SJSA1 (cell line): ENCODE measurements at regions not wholly inside any gene's neighbourhood (a gene's known extent, or its start where the extent isn't known, plus 50 kb on each side); places are given as distances from the start of the nearest gene placed in this dataset.

Experiments used
- DNase-seq, 2 experiments: peaks; one replicate each; pipeline ENCODE4 v3.0.0-alpha.2; 2015 to 2020; ENCODE audit warnings: low spot score in 2 of 2, low read depth in 1 of 2
- H3K27ac ChIP-seq: fragments of 250-450 bp; sonication (Bioruptor Pico); 2 replicates; pipeline ENCODE4 v1.5.1; 2020; ENCODE audit warnings: mild to moderate bottlenecking, moderate library complexity
- H3K27me3 ChIP-seq: fragments of 250-450 bp; sonication (Bioruptor Pico); replicated peaks from 2 replicates; pipeline ENCODE4 v1.5.1; 2020; ENCODE audit warnings: mild to moderate bottlenecking, moderate library complexity
- H3K36me3 ChIP-seq: fragments of 250-450 bp; sonication (Bioruptor Pico); 2 replicates; pipeline ENCODE4 v1.5.1; 2020; ENCODE audit warnings: mild to moderate bottlenecking
- H3K4me1 ChIP-seq: fragments of 250-450 bp; sonication (Bioruptor Pico); replicated peaks from 2 replicates; pipeline ENCODE4 v1.6.1; 2021; ENCODE audit warnings: mild to moderate bottlenecking
- H3K4me3 ChIP-seq: fragments of 250-450 bp; sonication (Bioruptor Pico); 2 replicates; pipeline ENCODE4 v1.5.1; 2020; ENCODE audit warnings: mild to moderate bottlenecking
- H3K9me3 ChIP-seq: fragments of 250-450 bp; sonication (Bioruptor Pico); replicated peaks from 2 replicates; pipeline ENCODE4 v1.5.1; 2020; ENCODE audit warnings: mild to moderate bottlenecking

GRCh38 chr2:217307023-217307422 lies 447.2 kb upstream of the TNP1 start:
- Histone ChIP-seq H3K36me3 (no peaks in the 10 kb centered on the region), H3K4me3 (no peak overlapping the region), H3K27ac (no peak overlapping the region), H3K4me1 (no peaks in the 10 kb centered on the region), H3K9me3 (no peaks in the 10 kb centered on the region), H3K27me3 (no peaks in the 10 kb centered on the region)
- no peak for DNase-seq

- Histone ChIP-seq H3K4me1 (no peaks in the 10 kb centered on the region), H3K36me3 (no peaks in the 10 kb centered on the region), H3K9me3 (no peaks in the 10 kb centered on the region), H3K4me3 (no peak overlapping the region), H3K27ac (no peak overlapping the region), H3K27me3 (no peaks in the 10 kb centered on the region)
- DNase-seq: no peak
Observed at GRCh38 chr2:217305882-217306281, 446.0 kb upstream of the TNP1 start.

GRCh38 chr2:217304582-217304981 lies 444.7 kb upstream of the TNP1 start:
- DNase-seq: no peak
- Histone ChIP-seq H3K4me3 (no peak overlapping the region), H3K9me3 (no peaks in the 10 kb centered on the region), H3K27ac (no peak overlapping the region), H3K27me3 (no peaks in the 10 kb centered on the region), H3K4me1 (no peaks in the 10 kb centered on the region), H3K36me3 (no peaks in the 10 kb centered on the region)

GRCh38 chr2:217302856-217303255 lies 443.0 kb upstream of the TNP1 start:
- no peak overlapping the region for H3K27ac ChIP-seq
- H3K4me3 ChIP-seq: no peak overlapping the region
- H3K36me3 ChIP-seq: no peaks in the 10 kb centered on the region
- no peaks in the 10 kb centered on the region for H3K27me3 ChIP-seq
- H3K9me3 ChIP-seq: no peaks in the 10 kb centered on the region
- H3K4me1 ChIP-seq: no peaks in the 10 kb centered on the region
- no peak for DNase-seq

- H3K4me3 ChIP-seq: no peak overlapping the region
- H3K27ac ChIP-seq: no peak overlapping the region
- DNase-seq: no peak
- no peaks in the 10 kb centered on the region for H3K4me1 ChIP-seq
- H3K36me3 ChIP-seq: peaks cover 3% of the 10 kb centered on the region; the same call in 1 of the 2 replicates
- H3K27me3 ChIP-seq: no peaks in the 10 kb centered on the region
- peaks cover 4% of the 10 kb centered on the region; the same call in 1 of the 2 replicates for H3K9me3 ChIP-seq
Observed at GRCh38 chr2:217301142-217301925, 441.5 kb upstream of the TNP1 start.

GRCh38 chr2:217299590-217299989 lies 439.7 kb upstream of the TNP1 start:
- no peak for DNase-seq
- H3K27ac ChIP-seq: no peak overlapping the region
- H3K9me3 ChIP-seq: peaks cover 7% of the 10 kb centered on the region; the same call in 1 of the 2 replicates
- no peaks in the 10 kb centered on the region for H3K27me3 ChIP-seq
- H3K36me3 ChIP-seq: peaks cover 5% of the 10 kb centered on the region; the same call in 1 of the 2 replicates
- peaks cover 2% of the 10 kb centered on the region; the same call in 1 of the 2 replicates for H3K4me1 ChIP-seq
- no peak overlapping the region for H3K4me3 ChIP-seq

GRCh38 chr2:217297096-217297495 lies 437.2 kb upstream of the TNP1 start:
- no peaks in the 10 kb centered on the region for H3K27me3 ChIP-seq
- H3K27ac ChIP-seq: no peak overlapping the region
- peaks cover 7% of the 10 kb centered on the region; the same call in 1 of the 2 replicates for H3K9me3 ChIP-seq
- H3K4me1 ChIP-seq: peaks cover 16% of the 10 kb centered on the region
- H3K4me3 ChIP-seq: no peak overlapping the region
- H3K36me3 ChIP-seq: peaks cover 5% of the 10 kb centered on the region; the same call in 1 of the 2 replicates
- DNase-seq: no peak

- Histone ChIP-seq H3K9me3 (peaks cover 7% of the 10 kb centered on the region; the same call in 1 of the 2 replicates), H3K27ac (no peak overlapping the region), H3K27me3 (no peaks in the 10 kb centered on the region), H3K4me3 (no peak overlapping the region), H3K4me1 (peaks cover 16% of the 10 kb centered on the region), H3K36me3 (peaks cover 5% of the 10 kb centered on the region; the same call in 1 of the 2 replicates)
- no peak for DNase-seq
Observed at GRCh38 chr2:217294818-217295217, 435.0 kb upstream of the TNP1 start.

- H3K27ac ChIP-seq: no peak overlapping the region
Observed at GRCh38 chr2:217294211-217294610, 434.3 kb upstream of the TNP1 start.

GRCh38 chr2:217293607-217294006 lies 433.7 kb upstream of the TNP1 start:
- Histone ChIP-seq H3K4me3 (no peak overlapping the region), H3K36me3 (peaks cover 5% of the 10 kb centered on the region; the same call in 1 of the 2 replicates), H3K4me1 (peaks cover 16% of the 10 kb centered on the region), H3K27me3 (no peaks in the 10 kb centered on the region), H3K27ac (no peak overlapping the region), H3K9me3 (peaks cover 7% of the 10 kb centered on the region; the same call in 1 of the 2 replicates)
- peak in 1 of 2 experiments; percentile 33 for DNase-seq

More at GRCh38 chr2:217294211-217294610, 434.3 kb upstream of the TNP1 start:
- no peak for DNase-seq
- Histone ChIP-seq H3K36me3 (peaks cover 5% of the 10 kb centered on the region; the same call in 1 of the 2 replicates), H3K4me3 (no peak overlapping the region), H3K4me1 (peaks cover 16% of the 10 kb centered on the region), H3K9me3 (peaks cover 7% of the 10 kb centered on the region; the same call in 1 of the 2 replicates), H3K27me3 (no peaks in the 10 kb centered on the region)

GRCh38 chr2:217293046-217293445 lies 433.2 kb upstream of the TNP1 start:
- peaks cover 5% of the 10 kb centered on the region; the same call in 1 of the 2 replicates for H3K36me3 ChIP-seq
- H3K27me3 ChIP-seq: no peaks in the 10 kb centered on the region
- no peak overlapping the region for H3K27ac ChIP-seq
- no peak for DNase-seq
- H3K9me3 ChIP-seq: peaks cover 7% of the 10 kb centered on the region; the same call in 1 of the 2 replicates
- H3K4me3 ChIP-seq: no peak overlapping the region
- peaks cover 16% of the 10 kb centered on the region for H3K4me1 ChIP-seq

GRCh38 chr2:217291259-217291658 lies 431.4 kb upstream of the TNP1 start:
- peaks cover 29% of the 10 kb centered on the region for H3K4me1 ChIP-seq
- H3K27ac ChIP-seq: no peak overlapping the region
- no peaks in the 10 kb centered on the region for H3K27me3 ChIP-seq
- no peak for DNase-seq
- 0 out of 2 replicates have a peak, but pooled peaks cover 2% of the 10 kb centered on the region for H3K9me3 ChIP-seq
- H3K4me3 ChIP-seq: no peak overlapping the region
- 0 out of 2 replicates have a peak, but pooled peaks cover 2% of the 10 kb centered on the region for H3K36me3 ChIP-seq

- DNase-seq: no peak
- H3K27ac ChIP-seq: no peak overlapping the region
- no peak overlapping the region for H3K4me3 ChIP-seq
- H3K36me3 ChIP-seq: no peaks in the 10 kb centered on the region
- no peaks in the 10 kb centered on the region for H3K9me3 ChIP-seq
- peaks cover 29% of the 10 kb centered on the region for H3K4me1 ChIP-seq
- H3K27me3 ChIP-seq: no peaks in the 10 kb centered on the region
Observed at GRCh38 chr2:217290467-217290866, 430.6 kb upstream of the TNP1 start.

- Histone ChIP-seq H3K36me3 (no peaks in the 10 kb centered on the region), H3K9me3 (no peaks in the 10 kb centered on the region), H3K27me3 (no peaks in the 10 kb centered on the region), H3K4me1 (peaks cover 29% of the 10 kb centered on the region), H3K4me3 (no peak overlapping the region), H3K27ac (no peak overlapping the region)
- DNase-seq: no peak
Observed at GRCh38 chr2:217289907-217290280, 430.0 kb upstream of the TNP1 start.
